ENCODE measurements at regions not wholly inside any gene's neighbourhood (a gene's known extent, or its start where the extent isn't known, plus 50 kb on each side); places are given as distances from the start of the nearest gene placed in this dataset.
"Not testable (repeated sequence)": the region's sequence is repeated elsewhere in the genome, so short reads cannot be mapped to it uniquely, and the experiment has no call there.

- DNase-seq (no peak), ATAC-seq (replicated peaks in 1 of 4) (no peak)
- Mint-ChIP-seq H3K4me3 (no peak overlapping the region), H3K27ac (no peak overlapping the region), H3K4me1 (no peaks in the 10 kb centered on the region), H3K9me3 (peaks cover 11 to 19% (median 17%) of the 10 kb centered on the region in 3 donors), H3K27me3 (peaks cover 0 to 1% of the 10 kb centered on the region in 2 donors), H3K36me3 (peaks cover 10% of the 10 kb centered on the region)
- Histone ChIP-seq H3K27ac (ENCODE audit: low read length) (no peak overlapping the region), H3K36me3 (ENCODE audit: control insufficient read depth in 2 of 2, extremely low read depth in 1 of 2, insufficient read depth in 1 of 2, low read length in 1 of 2) (no peaks in the 10 kb centered on the region), H3K4me1 (ENCODE audit: control insufficient read depth in 1 of 2, extremely low read depth in 1 of 2, insufficient read depth in 2 of 2, low read length in 2 of 2) (no peaks in the 10 kb centered on the region), H3K9me3 (no peaks in the 10 kb centered on the region), H3K27me3 (replicated peaks in 1 of 2; ENCODE audit: control insufficient read depth in 2 of 2, extremely low read depth in 1 of 2, insufficient read depth in 2 of 2, low read length in 1 of 2) (peaks cover 0 to 3% of the 10 kb centered on the region in 2 experiments), H3K4me3 (ENCODE audit: control insufficient read depth in 1 of 2, extremely low read depth in 1 of 2, low read length in 1 of 2) (no peak overlapping the region)
- ChIA-PET POLR2A (no interaction called here), CTCF (interaction anchor here in 1 of 2 donors (1.1 kb wide), 1 partner anchor 154 kb away, joined by 4 read pairs; no protein-coding TSS in a partner anchor)
- no CpG with 5 or more reads among the region's 3 CpGs for WGBS (ENCODE audit: insufficient coverage)
These were observed 124.2 kb upstream of the PCGF5 start for GRCh38 chr10:91096274-91096673.

DNA sequence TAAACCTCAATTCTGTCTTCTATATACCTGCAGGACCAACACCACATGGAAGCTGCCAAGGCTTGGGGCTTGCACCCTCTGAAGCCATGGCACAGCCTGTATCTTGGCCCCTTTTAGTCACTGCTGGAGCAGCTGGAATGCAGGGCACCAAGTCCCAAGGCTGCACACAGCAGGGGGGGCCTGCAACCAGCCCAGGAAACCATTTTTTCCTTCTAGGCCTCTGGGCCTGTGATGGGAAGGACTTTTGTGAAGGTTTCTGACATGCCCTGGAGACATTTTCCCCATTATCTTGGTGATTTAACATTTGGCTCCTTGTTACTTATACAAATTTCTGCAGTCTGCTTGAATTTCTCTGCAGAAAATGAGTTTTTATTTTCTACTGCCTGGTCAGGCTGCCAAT, 123.2 kb upstream of the PCGF5 start:
- Mint-ChIP-seq H3K9me3 (peaks cover 11 to 19% (median 17%) of the 10 kb centered on the region in 3 donors), H3K4me1 (no peaks in the 10 kb centered on the region), H3K36me3 (peaks cover 10% of the 10 kb centered on the region), H3K27me3 (peaks cover 0 to 1% of the 10 kb centered on the region in 2 donors), H3K27ac (no peak overlapping the region), H3K4me3 (no peak overlapping the region)
- ChIA-PET CTCF (interaction anchor here in 1 of 2 donors (1.1 kb wide), 1 partner anchor 153 kb away, joined by 4 read pairs; no protein-coding TSS in a partner anchor), POLR2A (no interaction called here)
- DNase-seq (no peak), ATAC-seq (replicated peaks in 1 of 4) (no peak)
- Histone ChIP-seq H3K4me1 (ENCODE audit: control insufficient read depth in 1 of 2, extremely low read depth in 1 of 2, insufficient read depth in 2 of 2, low read length in 2 of 2) (no peaks in the 10 kb centered on the region), H3K27ac (ENCODE audit: low read length) (no peak overlapping the region), H3K27me3 (replicated peaks in 1 of 2; ENCODE audit: control insufficient read depth in 2 of 2, extremely low read depth in 1 of 2, insufficient read depth in 2 of 2, low read length in 1 of 2) (peaks cover 0 to 3% of the 10 kb centered on the region in 2 experiments), H3K4me3 (ENCODE audit: control insufficient read depth in 1 of 2, extremely low read depth in 1 of 2, low read length in 1 of 2) (no peak overlapping the region), H3K36me3 (ENCODE audit: control insufficient read depth in 2 of 2, extremely low read depth in 1 of 2, insufficient read depth in 1 of 2, low read length in 1 of 2) (no peaks in the 10 kb centered on the region), H3K9me3 (no peaks in the 10 kb centered on the region)

DNA sequence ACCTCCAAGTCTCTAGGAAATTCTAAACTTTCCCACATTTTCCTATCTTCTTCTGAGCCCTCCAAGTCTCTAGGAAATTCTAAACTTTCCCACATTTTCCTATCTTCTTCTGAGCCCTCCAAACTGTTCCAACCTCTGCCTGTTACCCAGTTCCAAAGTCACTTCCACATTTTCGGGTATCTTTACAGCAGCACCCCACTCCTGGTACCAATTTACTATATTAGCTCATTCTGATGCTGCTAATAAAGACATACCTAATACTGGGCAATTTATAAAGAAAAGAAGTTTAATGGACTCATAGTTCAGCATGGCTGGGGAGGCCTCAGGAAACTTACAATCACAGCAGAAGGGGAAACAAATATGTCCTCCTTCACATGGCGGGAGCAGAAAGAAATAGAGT, 122.4 kb upstream of the PCGF5 start:
- H3K4me1 Mint-ChIP-seq; H3K27ac ChIP-seq (ENCODE audit: low read length); CTCF ChIA-PET; H3K27me3 Mint-ChIP-seq; H3K4me3 Mint-ChIP-seq; POLR2A ChIA-PET; H3K27me3 ChIP-seq (replicated peaks in 1 of 2; ENCODE audit: control insufficient read depth in 2 of 2, extremely low read depth in 1 of 2, insufficient read depth in 2 of 2, low read length in 1 of 2); DNase-seq; H3K36me3 ChIP-seq (ENCODE audit: control insufficient read depth in 2 of 2, extremely low read depth in 1 of 2, insufficient read depth in 1 of 2, low read length in 1 of 2); H3K4me1 ChIP-seq (ENCODE audit: control insufficient read depth in 1 of 2, extremely low read depth in 1 of 2, insufficient read depth in 2 of 2, low read length in 2 of 2); H3K9me3 ChIP-seq; H3K36me3 Mint-ChIP-seq; ATAC-seq (replicated peaks in 1 of 4); H3K4me3 ChIP-seq (ENCODE audit: control insufficient read depth in 1 of 2, extremely low read depth in 1 of 2, low read length in 1 of 2): not testable (repeated sequence)
- Mint-ChIP-seq H3K9me3 (peaks cover 11 to 19% (median 17%) of the 10 kb centered on the region in 3 donors), H3K27ac (peak overlapping the region in 1 of 2 donors; percentile 19)
- no CpG with 5 or more reads among the region's 2 CpGs for WGBS (ENCODE audit: insufficient coverage)

GRCh38 chr10:91103384-91104192, 116.9 kb upstream of the PCGF5 start:
- POLR2A ChIA-PET, result no interaction called here

DNA sequence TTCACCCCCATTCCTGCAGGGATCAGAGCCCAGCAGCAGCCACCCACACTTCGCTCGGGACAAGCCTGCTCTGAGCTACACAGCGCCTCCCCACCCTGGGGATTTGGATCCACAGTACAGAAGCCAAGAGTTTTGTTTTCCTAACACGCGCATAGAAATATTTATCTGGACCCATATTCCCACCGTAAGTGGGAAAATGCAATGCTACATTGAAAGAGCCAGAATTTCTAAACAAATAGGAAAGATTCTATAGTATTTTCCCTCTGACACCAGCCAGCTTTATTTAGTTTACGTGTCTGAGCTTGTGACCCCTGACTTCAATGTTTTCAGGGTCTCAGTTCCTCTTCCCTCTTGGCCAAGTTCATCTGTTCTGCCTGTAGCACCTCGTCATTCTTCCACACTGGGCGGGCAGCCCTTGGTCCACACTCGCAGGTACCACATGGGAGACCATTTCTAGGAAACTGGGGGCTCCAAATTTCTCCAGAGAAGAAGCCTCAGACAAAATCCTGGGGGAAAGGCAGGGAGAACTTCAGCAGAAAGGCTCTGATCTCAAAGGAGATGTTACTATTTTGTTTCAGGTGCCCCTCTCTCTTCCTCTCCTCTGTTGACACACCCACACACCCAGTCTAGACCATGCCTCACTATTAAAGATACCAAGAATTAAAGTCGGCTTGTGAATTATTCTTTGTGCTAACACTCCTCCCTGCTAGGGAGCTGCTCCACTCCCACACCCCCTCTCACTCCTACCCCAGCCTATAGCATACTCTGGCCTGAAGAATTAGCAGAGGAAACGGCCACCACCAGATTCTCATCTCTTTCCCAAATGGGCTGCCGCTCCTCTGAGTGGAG, 116.0 kb upstream of the PCGF5 start:
- no peak overlapping the region for H3K27ac Mint-ChIP-seq
- DNase-seq (no peak), ATAC-seq (replicated peaks in 1 of 4) (no peak)
- no peaks in the 10 kb centered on the region for H3K36me3 Mint-ChIP-seq
- 92% methylated on average over 7 of the region's 13 CpGs for WGBS (ENCODE audit: insufficient coverage)
- ChIA-PET POLR2A (no interaction called here), CTCF (no interaction called here)
- H3K9me3 ChIP-seq, result no peaks in the 10 kb centered on the region
- no peaks in the 10 kb centered on the region for H3K36me3 ChIP-seq (ENCODE audit: control insufficient read depth in 2 of 2, extremely low read depth in 1 of 2, insufficient read depth in 1 of 2, low read length in 1 of 2)
- H3K4me1 ChIP-seq (ENCODE audit: control insufficient read depth in 1 of 2, extremely low read depth in 1 of 2, insufficient read depth in 2 of 2, low read length in 2 of 2), result peaks cover 2 to 3% of the 10 kb centered on the region in 2 experiments
- H3K4me3 Mint-ChIP-seq, result no peak overlapping the region
- peaks cover 0 to 2% of the 10 kb centered on the region in 2 donors for H3K27me3 Mint-ChIP-seq
- no peak overlapping the region for H3K27ac ChIP-seq (ENCODE audit: low read length)
- H3K27me3 ChIP-seq (replicated peaks in 1 of 2; ENCODE audit: control insufficient read depth in 2 of 2, extremely low read depth in 1 of 2, insufficient read depth in 2 of 2, low read length in 1 of 2), result no peaks in the 10 kb centered on the region
- no peak overlapping the region for H3K4me3 ChIP-seq (ENCODE audit: control insufficient read depth in 1 of 2, extremely low read depth in 1 of 2, low read length in 1 of 2)
- peaks cover 7 to 15% (median 12%) of the 10 kb centered on the region in 3 donors for H3K4me1 Mint-ChIP-seq
- H3K9me3 Mint-ChIP-seq, result peaks cover 0 to 6% (median 0%) of the 10 kb centered on the region in 3 donors

More at GRCh38 chr10:91103384-91104192, 116.9 kb upstream of the PCGF5 start:
- Mint-ChIP-seq H3K27ac (no peak overlapping the region), H3K9me3 (peaks cover 0 to 6% (median 0%) of the 10 kb centered on the region in 3 donors), H3K4me1 (peaks cover 7 to 15% (median 12%) of the 10 kb centered on the region in 3 donors), H3K36me3 (no peaks in the 10 kb centered on the region), H3K4me3 (no peak overlapping the region), H3K27me3 (no peaks in the 10 kb centered on the region)
- no peak for DNase-seq
- WGBS (ENCODE audit: insufficient coverage), result 26% methylated on average over 2 of the region's 5 CpGs
- Histone ChIP-seq H3K4me3 (ENCODE audit: control insufficient read depth in 1 of 2, extremely low read depth in 1 of 2, low read length in 1 of 2) (no peak overlapping the region), H3K36me3 (ENCODE audit: control insufficient read depth in 2 of 2, extremely low read depth in 1 of 2, insufficient read depth in 1 of 2, low read length in 1 of 2) (no peaks in the 10 kb centered on the region), H3K4me1 (ENCODE audit: control insufficient read depth in 1 of 2, extremely low read depth in 1 of 2, insufficient read depth in 2 of 2, low read length in 2 of 2) (peaks cover 2 to 3% of the 10 kb centered on the region in 2 experiments), H3K27me3 (replicated peaks in 1 of 2; ENCODE audit: control insufficient read depth in 2 of 2, extremely low read depth in 1 of 2, insufficient read depth in 2 of 2, low read length in 1 of 2) (no peaks in the 10 kb centered on the region), H3K27ac (ENCODE audit: low read length) (no peak overlapping the region), H3K9me3 (no peaks in the 10 kb centered on the region)
- CTCF ChIA-PET, result no interaction called here
- ATAC-seq (replicated peaks in 1 of 4), result peak in 1 of 4 experiments; percentile 43

DNA sequence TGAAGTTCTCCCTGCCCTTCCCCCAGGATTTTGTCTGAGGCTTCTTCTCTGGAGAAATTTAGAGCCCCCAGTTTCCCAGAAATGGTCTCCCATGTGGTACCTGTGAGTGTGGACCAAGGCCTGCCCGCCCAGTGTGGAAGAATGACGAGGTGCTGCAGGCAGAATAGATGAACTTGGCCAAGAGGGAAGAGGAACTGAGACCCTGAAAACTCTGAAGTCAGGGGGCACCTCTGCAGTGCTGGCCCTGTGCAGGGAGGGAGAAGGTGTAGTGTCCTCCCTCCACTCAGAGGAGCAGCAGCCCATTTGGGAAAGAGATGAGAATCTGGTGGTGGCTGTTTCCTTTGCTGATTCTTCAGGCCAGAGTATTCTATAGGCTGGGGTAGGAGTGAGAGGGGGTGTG, 115.2 kb upstream of the PCGF5 start:
- Histone ChIP-seq H3K4me3 (ENCODE audit: control insufficient read depth in 1 of 2, extremely low read depth in 1 of 2, low read length in 1 of 2) (no peak overlapping the region), H3K27me3 (replicated peaks in 1 of 2; ENCODE audit: control insufficient read depth in 2 of 2, extremely low read depth in 1 of 2, insufficient read depth in 2 of 2, low read length in 1 of 2) (no peaks in the 10 kb centered on the region), H3K27ac (ENCODE audit: low read length) (no peak overlapping the region), H3K4me1 (ENCODE audit: control insufficient read depth in 1 of 2, extremely low read depth in 1 of 2, insufficient read depth in 2 of 2, low read length in 2 of 2) (peaks cover 2 to 3% of the 10 kb centered on the region in 2 experiments), H3K9me3 (no peaks in the 10 kb centered on the region), H3K36me3 (ENCODE audit: control insufficient read depth in 2 of 2, extremely low read depth in 1 of 2, insufficient read depth in 1 of 2, low read length in 1 of 2) (no peaks in the 10 kb centered on the region)
- H3K4me3 Mint-ChIP-seq, result no peak overlapping the region
- ChIA-PET CTCF (no interaction called here), POLR2A (no interaction called here)
- 78% methylated on average over 2 of the region's 2 CpGs for WGBS (ENCODE audit: insufficient coverage)
- H3K27ac Mint-ChIP-seq, result no peak overlapping the region
- DNase-seq (no peak), ATAC-seq (replicated peaks in 1 of 4) (no peak)
- no peaks in the 10 kb centered on the region for H3K36me3 Mint-ChIP-seq
- H3K9me3 Mint-ChIP-seq, result peaks cover 0 to 6% (median 0%) of the 10 kb centered on the region in 3 donors
- H3K4me1 Mint-ChIP-seq, result peaks cover 7 to 15% (median 12%) of the 10 kb centered on the region in 3 donors
- H3K27me3 Mint-ChIP-seq, result peaks cover 0 to 2% of the 10 kb centered on the region in 2 donors
